ELR (cell line): ENCODE measurements at regions not wholly inside any gene's neighbourhood (a gene's known extent, or its start where the extent isn't known, plus 50 kb on each side); places are given as distances from the start of the nearest gene placed in this dataset.

Source experiments
- DNase-seq: peaks from one replicate; pipeline ENCODE4 v3.0.0-alpha.2; 2015; ENCODE audit warnings: low read depth

DNA sequence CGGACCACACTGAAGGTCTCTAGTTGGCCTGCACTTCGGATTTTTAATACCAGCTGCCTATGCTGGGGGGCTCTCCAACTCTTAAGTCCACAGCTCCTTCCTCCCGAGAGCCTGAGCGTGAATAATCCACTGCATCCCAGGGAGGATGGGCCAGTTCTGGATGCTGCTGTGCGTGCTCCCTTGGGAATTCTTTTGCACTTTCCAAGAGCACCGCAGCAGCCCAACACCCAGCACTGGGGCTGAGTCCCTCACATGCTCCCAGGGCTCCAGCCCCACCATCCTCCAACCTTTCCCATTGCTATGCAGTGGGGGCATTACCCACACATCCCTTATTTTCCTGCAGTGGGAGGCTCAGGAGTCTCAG lies 136.4 kb upstream of the IQSEC1 start:
- no peak for DNase-seq

DNA sequence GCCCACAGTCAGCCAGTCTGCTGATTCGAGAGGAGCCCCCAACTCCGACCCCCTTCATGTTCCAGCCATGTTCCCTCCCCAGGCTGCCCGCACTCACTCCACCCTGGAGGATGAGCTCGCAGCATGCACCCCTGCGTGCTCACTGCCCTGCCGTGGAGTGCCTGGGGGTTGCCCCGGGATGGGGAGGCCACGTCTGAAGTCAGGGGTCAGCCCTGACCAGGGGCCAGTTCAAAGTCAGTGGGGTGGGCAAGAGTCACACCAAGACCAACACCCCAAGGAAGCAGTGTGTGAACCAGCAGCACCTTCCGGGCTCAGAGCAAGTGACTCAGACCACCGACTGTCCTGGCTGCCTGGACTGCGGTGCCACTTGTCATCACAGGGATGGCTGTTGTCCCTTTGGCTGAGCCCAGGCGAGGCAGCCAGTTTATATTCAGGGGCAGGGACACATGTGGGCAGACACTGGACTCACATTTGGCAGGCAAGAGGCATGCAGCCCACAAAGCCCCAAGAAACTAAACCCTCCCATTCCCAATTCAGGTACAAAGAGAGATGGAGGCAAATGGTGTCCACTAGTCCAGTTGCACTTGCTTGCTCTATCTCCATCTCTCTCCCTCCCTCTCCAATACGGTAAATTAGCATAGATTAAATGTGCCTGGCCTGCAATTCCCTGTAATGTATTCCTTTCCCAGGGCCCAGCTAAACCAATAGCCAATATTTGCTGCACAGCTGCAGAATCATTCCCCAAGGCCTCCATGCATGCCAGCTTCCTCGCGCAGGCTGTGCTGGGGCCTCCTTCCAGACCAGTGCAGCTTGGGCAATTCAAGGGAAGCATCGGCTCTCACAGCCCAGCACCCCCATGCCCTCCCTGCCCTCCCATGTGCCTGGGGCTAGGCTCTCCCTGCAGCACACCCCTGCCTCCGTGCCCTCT lies 135.7 kb upstream of the IQSEC1 start:
- DNase-seq = no peak

DNA sequence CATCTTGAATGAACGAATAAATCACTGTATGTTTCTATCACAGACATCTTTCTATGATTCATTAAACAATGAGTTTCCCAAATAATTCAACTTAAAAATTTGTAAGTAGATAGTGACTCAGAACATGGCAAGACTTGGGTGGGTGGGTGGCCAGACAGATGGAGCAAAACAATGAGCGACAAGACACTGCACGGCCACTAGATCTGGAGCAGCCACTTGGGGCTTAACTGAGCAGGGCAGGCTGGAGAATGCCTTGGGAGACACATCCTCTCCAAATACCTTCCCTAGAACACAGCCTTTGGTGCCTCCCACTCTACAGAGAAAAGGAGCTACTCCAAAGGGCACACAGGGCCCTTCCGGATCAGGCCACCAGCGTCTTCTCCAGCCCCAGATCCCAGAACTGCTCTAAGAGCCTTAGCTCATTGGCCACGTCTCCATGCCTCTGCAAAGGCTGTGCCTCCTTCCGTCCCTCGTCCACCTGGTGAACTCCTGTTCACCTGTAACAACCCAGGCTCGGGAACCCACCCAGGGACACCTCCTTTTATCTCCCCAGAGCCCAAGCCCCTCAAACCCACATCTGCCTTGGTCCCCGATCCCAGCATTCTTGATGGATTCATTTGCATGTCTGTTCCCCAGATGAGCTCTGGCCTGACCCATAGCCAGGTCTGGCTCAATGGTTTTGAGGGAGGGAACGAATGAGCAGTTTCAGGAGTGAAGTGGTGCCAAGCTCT lies 134.9 kb upstream of the IQSEC1 start:
- DNase-seq = no peak

DNA sequence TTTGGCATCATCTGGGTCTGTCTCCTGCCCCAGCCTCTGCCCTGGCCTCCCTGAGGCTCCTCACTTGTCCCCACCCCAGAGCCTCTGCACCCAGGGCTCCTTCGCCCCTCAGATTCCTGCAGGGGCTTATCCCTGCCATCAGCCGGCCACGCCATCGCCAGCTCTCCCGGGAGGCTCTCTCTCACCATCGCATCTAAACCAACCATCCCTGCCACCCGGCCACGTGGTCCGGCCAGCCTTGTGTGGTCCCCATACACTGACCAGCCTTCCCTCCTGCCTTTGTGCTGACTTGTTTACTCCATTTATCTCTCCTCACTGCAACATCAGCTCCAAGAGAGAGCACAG lies 134.3 kb upstream of the IQSEC1 start:
- no peak for DNase-seq

DNA sequence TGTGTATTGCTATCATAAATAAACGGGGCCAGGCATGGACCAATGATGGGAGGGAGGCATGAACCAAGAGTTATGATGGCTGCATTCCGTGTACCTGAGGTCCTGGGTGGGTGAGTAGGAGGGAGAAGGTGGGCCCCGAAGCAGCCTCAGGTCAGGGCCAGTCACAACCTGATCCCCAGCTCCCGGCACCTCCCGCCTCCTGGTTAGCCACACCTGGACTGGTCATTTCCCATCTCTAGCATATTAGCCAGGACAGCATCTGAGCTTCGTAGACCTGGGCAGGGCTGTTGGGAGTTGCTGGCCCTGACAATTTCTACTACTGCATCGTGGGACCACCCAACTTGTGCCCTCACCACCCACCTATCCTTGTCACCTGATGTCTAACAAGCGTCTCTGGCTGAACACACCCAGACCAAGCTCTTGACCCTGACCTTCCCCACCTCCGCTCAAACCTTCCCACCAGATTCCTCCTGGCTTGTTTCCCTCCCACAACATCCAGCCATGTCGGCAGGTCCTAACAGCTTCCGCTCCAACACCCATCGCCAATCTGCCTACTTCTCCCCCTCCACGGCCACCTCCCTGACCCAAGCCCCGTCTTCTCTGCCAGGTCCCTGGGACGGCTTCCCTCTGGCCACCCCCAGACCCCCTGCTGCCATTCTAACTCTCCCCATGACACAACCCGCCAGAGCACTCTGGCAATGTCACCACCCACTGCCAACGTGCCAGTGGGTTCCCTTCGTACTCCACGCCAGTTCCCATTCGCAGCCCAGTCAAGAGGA lies 133.8 kb upstream of the IQSEC1 start:
- no peak for DNase-seq

DNA sequence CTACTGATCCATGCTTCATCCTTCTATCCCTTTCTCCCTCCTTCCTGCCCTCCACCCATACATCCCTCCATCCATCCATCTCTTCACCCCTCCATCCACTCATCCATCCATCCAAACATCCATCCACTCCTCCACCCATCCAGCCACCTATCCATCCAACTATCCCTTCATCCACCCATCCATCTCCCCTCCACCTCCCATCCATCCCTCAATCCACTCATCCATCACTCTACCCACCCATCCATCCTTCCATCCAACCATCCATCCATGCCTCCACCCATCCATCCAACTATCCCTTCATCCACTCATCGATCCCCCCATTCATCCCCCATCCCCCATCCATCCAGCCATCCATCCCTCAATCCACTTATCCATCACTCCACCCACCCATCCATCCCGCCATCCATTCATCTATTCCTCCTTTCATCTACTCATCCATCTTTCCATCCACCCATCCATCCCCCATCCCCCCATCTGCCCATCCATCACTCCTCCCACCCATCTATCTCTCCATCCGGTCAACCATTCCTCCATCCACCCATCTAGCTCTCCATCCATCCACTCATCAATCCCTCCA lies 132.4 kb upstream of the IQSEC1 start:
- DNase-seq = no peak

DNA sequence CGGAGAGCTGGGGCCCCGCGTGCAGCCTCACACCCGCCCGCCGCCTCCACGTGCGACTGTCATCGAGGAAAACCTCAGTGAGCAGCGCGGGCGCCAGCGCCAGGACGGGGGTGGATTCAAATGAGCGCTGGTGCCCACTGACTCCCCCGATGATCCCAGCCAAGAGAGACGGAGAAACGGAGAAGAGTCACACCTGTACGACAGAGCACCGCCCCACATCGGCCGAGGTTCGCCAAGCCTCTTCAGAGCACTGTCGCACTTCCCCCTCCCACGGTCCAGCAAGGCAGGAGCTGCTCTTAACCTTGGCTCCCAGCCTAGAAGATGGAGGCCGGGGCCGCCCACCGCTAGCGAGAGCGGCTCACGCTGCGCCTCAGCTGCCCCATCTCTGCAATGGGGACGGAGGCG lies 130.9 kb upstream of the IQSEC1 start:
- no peak for DNase-seq

DNA sequence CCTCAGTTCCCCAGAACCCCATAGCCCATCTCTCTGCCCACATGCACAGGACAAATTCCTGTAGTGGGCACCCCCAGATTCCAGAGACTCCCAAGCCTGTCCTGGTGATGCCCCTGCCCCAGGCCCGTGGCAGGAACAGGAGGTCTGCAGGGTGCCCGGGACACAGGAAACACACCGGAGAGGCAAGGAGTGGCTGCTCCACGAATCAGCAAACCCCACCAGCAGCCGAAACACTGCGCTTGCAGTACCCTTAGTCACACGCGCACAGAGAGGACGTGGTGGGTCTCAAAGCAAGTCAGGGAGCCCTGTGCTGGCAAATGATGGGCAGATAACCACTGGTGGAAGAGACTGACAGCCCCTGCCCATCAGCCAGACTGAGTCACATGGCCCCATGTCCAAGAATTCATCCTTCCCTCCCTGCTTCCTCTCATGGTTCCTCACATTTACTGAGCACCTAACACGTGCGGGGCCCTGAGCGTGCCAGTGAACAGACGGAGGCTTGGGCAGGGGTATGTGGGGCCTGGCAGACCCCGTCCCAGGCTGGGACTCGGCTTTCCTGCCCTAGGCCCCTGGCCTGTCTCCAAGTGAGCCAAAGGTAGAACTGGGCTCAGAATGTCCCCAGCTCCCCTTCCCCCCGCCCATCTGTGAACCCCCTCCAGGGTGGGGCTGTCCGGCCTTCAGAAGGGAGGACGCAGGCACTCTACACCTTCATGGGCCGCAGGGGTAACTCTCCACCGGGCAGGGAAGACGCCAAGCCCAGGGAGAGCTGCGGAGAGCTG lies 130.4 kb upstream of the IQSEC1 start:
- no peak for DNase-seq

DNA sequence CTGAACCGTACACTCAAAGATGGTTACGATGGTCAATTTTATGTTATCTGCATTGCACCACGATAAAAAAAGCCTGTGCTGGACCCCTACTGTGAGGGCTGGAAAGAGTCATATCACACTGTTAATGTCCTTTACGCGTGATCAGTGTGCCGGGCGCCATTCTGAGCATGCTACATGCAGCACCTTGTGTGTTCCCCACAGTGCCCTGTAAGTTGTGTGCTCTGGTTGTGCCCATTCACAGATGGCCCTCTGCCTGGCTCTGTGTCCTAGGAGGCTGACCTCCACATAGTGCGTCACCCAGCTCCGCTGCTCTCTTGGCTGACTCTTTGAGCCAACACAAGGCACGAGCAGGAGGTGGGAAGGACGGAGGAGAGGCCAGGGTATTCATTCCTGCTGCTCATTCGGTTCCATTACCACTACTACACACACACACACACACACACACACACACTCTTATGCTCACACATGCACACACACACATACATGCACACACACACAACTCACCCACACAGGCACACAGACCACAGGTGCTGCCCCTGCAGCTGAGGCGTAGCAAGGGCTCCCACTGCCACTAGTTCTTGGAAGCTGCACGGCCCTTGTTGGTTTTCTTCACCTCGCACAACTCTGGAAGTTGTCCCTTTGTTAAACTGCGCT lies 129.6 kb upstream of the IQSEC1 start:
- DNase-seq = no peak

DNA sequence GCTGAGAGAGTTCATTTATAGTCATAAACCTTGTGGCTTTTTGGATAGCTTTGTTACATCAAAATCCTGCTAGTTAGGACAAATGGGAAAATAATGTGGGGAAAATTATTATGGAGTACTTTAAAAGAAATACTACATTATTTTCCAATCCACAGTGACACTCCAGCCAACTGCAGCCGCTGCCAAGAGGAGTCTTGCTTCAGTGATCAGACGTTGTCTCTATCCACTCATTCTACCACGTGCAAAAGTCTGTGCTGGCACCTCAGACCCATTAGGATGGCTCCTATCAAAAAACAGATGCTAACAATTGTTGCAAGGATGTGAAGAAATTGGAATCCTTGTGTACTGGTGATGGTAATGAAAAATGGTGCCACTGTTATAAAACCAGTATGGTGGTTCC lies 128.6 kb upstream of the IQSEC1 start:
- DNase-seq = no peak

DNA sequence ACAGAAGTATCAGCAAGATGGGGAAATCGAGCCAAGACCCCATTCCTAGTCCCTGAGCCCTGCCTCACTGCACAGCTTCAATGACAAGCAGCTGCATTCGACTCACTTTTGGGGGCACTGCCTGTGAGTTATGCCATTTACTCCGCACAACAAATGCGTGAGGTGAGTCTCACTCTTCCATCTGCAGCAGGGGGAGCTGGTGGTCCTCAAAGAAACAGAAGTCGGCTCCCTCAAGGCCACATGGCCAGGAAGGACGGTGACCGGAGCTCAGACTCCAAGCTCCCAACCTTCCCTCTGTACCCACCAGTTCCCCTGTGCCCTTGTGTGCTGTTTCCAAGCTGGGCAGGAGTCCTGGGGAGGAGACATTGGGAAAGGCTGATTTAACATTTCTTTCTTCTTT lies 127.7 kb upstream of the IQSEC1 start:
- peak; percentile 48 for DNase-seq

DNA sequence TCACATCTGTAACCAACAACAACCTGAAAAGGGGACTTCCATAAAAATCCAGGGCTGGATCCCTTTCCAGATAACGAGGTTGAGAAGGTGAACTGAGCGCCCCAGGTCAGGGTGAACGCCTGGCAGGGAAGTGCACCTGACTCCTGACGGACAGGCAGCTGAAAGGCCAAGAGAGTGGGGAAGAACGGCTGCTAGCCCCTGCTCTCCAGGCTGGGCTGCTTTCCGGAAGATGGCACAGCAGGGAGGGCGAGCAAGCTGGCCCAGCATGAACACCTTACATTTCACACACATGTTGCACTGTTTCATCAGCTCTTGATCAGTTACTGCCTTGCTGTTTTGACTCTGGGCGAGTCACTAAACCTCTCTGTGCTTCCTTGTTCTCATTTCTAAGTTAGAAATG lies 127.2 kb upstream of the IQSEC1 start:
- no peak for DNase-seq

DNA sequence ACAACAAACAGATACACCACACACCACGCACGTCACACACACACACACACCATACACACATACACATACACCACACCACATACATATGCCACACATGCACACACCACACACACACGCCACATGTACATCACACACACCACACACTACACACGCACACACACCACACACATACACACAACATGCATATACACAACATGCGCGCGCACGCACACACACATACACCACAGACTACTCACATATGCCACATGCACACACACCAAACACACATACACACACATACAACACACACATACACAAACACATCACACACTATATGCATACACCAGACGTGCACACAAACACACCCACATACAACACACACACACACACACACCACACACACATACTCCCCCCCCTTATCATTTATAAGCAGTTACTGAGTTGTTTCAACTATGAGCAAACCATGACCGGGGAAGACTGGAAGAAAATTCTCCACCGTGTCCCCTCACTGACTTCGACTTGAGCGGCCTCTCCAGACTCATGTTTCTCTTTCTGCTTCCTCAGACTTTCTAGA lies 126.7 kb upstream of the IQSEC1 start:
- DNase-seq = no peak

DNA sequence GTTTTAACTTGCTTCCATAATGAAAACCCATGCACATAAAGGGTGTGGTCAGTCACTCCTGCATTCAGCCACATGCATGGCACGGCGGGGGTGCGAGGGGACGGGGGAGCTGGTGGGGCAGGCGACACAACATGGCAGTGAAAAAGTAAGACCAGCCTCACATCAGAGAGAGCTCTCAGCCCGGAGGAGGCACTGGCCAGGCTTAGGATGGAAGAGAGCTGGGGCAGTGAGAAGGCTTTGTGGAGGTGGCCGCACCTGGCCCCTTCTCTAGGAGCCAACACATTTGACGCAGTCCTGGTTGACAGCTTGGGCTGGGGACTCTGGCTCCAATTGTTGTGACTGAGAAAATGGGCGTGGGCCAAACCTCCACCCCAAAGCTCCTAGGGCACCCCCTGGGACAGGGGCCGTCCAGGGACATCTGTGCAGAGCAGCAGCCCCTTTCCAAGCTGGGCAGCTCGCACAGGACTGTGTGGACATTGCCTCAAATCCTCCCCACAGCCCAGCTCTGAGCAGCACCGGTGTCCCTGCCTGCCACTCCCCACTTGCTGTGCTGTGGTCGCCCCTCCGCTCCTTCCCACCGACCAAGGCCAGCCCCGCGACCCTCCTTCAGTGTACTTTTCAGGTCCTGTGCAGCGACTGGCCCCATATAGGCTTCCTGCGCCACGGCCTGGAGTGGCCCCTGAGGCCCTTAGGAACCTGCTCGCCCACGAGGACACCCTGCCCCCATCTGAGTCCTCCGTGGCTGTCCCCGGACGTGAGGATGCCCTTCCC lies 126.0 kb upstream of the IQSEC1 start:
- DNase-seq = no peak

DNA sequence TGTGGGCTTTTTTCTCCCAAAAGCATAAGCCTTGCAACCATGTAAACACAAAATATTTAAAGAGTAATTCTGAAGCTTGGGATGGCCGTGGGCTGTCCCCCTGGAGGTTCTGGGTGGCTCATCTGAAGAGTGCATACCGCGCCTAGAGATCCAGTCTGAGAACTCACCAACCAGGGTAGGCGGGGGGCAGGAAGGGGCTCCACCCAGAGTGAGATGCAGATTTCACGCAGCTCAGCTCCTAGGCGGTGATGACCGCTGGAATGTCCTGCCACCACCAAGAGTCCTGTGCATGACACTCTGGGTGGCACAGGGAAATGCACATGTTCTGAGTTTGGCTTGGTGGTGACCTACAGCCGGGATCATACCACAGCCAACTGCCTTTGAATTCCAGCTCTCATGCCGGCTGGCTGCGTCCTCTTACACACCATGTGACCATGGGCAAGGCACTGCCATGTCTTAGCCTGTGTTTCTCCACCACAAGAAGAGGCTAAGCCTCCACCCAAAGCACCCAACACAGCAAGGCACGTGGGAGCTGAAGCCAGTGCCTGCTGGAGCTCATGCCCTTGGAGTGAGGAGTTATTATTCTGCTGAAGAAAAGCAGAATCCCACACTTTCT lies 125.1 kb upstream of the IQSEC1 start:
- no peak for DNase-seq

DNA sequence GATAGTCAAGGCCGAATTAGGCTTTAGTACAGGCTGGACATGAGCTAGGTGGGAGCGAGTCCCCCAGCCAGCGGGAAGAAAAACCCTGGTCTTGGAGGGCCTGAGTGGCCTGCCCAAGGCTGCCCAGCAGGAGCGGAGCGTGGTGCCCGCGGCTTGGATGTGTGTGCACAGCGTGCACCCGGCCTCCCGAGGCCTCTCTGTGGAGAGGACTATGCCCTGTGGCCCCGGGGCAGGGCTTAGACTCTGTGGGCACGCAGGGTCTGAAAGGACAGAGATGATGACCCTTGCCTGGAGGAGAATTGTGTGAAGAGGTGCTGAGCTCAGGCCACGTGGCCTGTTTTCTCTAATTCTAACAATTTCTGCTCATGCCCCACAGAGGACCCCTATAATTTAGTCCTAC lies 124.6 kb upstream of the IQSEC1 start:
- DNase-seq = no peak

DNA sequence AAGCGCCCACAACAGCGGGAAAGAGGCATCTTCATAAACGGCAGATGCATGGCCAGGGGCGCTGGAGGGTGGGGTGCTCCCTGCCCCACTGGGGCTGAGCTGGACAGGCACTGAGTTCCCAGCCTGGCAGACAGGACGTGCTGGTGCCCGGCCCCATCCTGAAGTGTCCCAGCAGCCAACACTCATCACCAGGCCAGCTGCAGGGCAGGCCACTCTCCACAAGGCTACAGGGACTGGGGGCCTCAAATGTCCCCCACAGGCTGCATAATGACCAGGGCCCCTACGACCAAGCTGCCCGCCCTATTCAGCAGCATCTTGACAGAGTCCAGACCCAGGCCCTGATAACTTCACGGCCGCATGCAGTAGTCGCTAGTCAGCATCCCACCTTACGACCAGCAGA lies 124.1 kb upstream of the IQSEC1 start:
- no peak for DNase-seq

DNA sequence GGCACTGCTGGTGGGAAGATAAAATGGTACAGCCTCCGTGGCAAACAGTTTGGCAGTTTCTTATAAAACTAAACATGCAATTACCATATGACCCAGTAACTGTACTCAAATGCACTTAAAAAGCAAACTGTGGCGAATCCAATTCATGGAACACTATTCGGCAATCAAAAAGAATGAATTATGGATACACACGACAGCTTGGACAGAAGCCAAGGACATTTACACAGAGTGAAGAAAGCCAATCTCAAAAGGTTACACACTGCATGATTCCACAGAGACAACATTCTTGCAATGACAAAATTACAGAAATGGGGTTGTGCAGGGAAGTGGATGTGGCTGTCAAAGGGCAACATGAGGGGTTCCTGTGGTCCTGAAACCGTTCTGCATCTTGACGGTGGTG lies 122.1 kb upstream of the IQSEC1 start:
- DNase-seq = no peak
